ENCODE measurements at regions not wholly inside any gene's neighbourhood (a gene's known extent, or its start where the extent isn't known, plus 50 kb on each side); places are given as distances from the start of the nearest gene placed in this dataset.

DNA sequence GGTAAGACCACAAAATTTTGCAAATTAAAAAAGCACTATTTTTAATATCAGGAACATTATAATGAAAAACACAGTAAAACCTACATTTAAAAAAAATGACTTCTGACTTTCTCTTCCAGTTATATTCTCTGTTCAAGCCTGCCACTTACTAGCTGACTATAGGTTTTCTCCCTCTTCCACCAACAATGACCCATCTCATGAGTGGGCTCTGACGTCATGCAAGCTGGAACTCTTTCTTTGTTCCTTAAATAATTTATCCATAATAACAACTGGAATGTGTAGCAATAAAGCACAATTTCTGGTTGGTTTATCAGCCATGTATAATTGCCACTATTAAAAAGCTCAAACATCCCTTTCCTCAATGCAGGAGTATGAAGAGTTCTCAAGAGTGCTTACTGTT lies 378.1 kb upstream of the FAM174A start:
- Histone ChIP-seq H3K27ac (ENCODE audit: low read depth in 2 of 2, low read length in 1 of 2) (no peak overlapping the region), H3K79me2 (ENCODE audit: insufficient read depth) (no peaks in the 10 kb centered on the region), H3K9me2 (no peaks in the 10 kb centered on the region), H3K27me3 (ENCODE audit: insufficient read depth) (no peaks in the 10 kb centered on the region), H3K36me3 (replicated peaks in 1 of 2; ENCODE audit: control insufficient read depth in 1 of 2, insufficient read depth in 2 of 2, low read length in 1 of 2) (no peaks in the 10 kb centered on the region), H3K4me2 (no peak overlapping the region), H3K9me3 (no peaks in the 10 kb centered on the region), H3F3A (replicated peaks; ENCODE audit: insufficient read depth) (no peaks in the 10 kb centered on the region), H3K4me3 (ENCODE audit: low read depth in 2 of 2, low read length in 1 of 2) (no peak overlapping the region), H2AFZ (ENCODE audit: low read depth) (no peak overlapping the region), H3K9ac (no peak overlapping the region), H3K4me1 (ENCODE audit: control insufficient read depth in 1 of 2, insufficient read depth in 2 of 2, low read depth in 1 of 2, low read length in 1 of 2) (no peaks in the 10 kb centered on the region), H4K20me1 (ENCODE audit: insufficient read depth) (no peaks in the 10 kb centered on the region)
- POLR2A ChIA-PET, result no interaction called here
- CTCF ChIA-PET, result no interaction called here
- 5% methylated on average over 1 of the region's 1 CpG for WGBS (ENCODE audit: low lambda C conversion rate)
- TF ChIP-seq RCOR1 (IDR thresholded peaks at IDR 0.05; ENCODE audit: low read length), result no peak
- TF ChIP-seq POLR2AphosphoS5 (IDR thresholded peaks at IDR 0.05; ENCODE audit: low read depth, low read length), result no peak
- TF ChIP-seq FOSL2 (IDR thresholded peaks at IDR 0.05; ENCODE audit: borderline replicate concordance, low read depth), result no peak
- no peak for TF ChIP-seq EZH2phosphoT487 (IDR thresholded peaks at IDR 0.05; ENCODE audit: borderline replicate concordance, low read depth)
- no peak for TF ChIP-seq TCF12 (IDR thresholded peaks at IDR 0.05)
- no peak for DNase-seq

DNA sequence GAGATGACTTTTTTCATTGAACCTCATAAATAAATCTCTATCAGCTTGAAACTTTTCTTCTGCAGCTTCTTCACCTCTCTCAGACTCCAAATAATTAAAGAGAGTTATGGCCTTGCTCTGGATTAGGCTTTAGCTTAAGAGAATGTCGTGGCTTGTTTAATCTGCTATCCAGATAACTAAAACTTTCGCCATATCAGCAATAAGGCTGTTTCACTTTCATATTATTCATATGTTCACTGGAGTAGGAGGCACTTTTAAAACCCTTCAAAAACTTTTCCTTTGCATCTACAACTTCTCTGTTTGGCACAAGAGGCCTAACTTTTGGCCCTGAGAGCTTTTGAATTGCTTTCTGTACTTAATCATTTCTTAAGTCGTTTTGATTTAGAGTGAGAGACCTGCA lies 386.9 kb upstream of the FAM174A start:
- CTCF ChIA-PET, result interaction anchor here (0.7 kb wide), 1 partner anchor 1379 kb away, joined by 3 read pairs; no protein-coding TSS in a partner anchor
- Histone ChIP-seq H3K9me2 (no peaks in the 10 kb centered on the region), H3K9me3 (no peaks in the 10 kb centered on the region), H3K27me3 (ENCODE audit: insufficient read depth) (no peaks in the 10 kb centered on the region), H3K4me2 (no peak overlapping the region), H3K9ac (no peak overlapping the region), H3F3A (replicated peaks; ENCODE audit: insufficient read depth) (no peaks in the 10 kb centered on the region), H3K36me3 (replicated peaks in 1 of 2; ENCODE audit: control insufficient read depth in 1 of 2, insufficient read depth in 2 of 2, low read length in 1 of 2) (no peaks in the 10 kb centered on the region), H3K27ac (ENCODE audit: low read depth in 2 of 2, low read length in 1 of 2) (no peak overlapping the region), H3K4me3 (ENCODE audit: low read depth in 2 of 2, low read length in 1 of 2) (no peak overlapping the region), H2AFZ (ENCODE audit: low read depth) (no peak overlapping the region), H4K20me1 (ENCODE audit: insufficient read depth) (no peaks in the 10 kb centered on the region), H3K79me2 (ENCODE audit: insufficient read depth) (no peaks in the 10 kb centered on the region), H3K4me1 (ENCODE audit: control insufficient read depth in 1 of 2, insufficient read depth in 2 of 2, low read depth in 1 of 2, low read length in 1 of 2) (no peaks in the 10 kb centered on the region)
- POLR2A ChIA-PET, result no interaction called here
- 5% methylated on average over 3 of the region's 3 CpGs for WGBS (ENCODE audit: low lambda C conversion rate)
- no peak for DNase-seq
- TF ChIP-seq NRF1 (IDR thresholded peaks at IDR 0.05; ENCODE audit: low read depth, low read length), result no peak
- TF ChIP-seq IRF3 (IDR thresholded peaks at IDR 0.05; ENCODE audit: low read depth, low read length), result no peak
- TF ChIP-seq TEAD4 (IDR thresholded peaks at IDR 0.05; ENCODE audit: borderline replicate concordance, insufficient read depth), result no peak
- no peak for TF ChIP-seq TCF12 (IDR thresholded peaks at IDR 0.05)
- no peak for TF ChIP-seq POLR2AphosphoS5 (IDR thresholded peaks at IDR 0.05; ENCODE audit: low read depth, low read length)
- TF ChIP-seq JUND (IDR thresholded peaks at IDR 0.05), result no peak
- no peak for TF ChIP-seq NFIC (IDR thresholded peaks at IDR 0.05; ENCODE audit: borderline replicate concordance)
- TF ChIP-seq, protein P1, sequence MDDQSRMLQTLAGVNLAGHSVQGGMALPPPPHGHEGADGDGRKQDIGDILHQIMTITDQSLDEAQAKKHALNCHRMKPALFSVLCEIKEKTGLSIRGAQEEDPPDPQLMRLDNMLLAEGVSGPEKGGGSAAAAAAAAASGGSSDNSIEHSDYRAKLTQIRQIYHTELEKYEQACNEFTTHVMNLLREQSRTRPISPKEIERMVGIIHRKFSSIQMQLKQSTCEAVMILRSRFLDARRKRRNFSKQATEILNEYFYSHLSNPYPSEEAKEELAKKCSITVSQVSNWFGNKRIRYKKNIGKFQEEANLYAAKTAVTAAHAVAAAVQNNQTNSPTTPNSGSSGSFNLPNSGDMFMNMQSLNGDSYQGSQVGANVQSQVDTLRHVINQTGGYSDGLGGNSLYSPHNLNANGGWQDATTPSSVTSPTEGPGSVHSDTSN (IDR thresholded peaks at IDR 0.05), result no peak
- TF ChIP-seq, protein P2, sequence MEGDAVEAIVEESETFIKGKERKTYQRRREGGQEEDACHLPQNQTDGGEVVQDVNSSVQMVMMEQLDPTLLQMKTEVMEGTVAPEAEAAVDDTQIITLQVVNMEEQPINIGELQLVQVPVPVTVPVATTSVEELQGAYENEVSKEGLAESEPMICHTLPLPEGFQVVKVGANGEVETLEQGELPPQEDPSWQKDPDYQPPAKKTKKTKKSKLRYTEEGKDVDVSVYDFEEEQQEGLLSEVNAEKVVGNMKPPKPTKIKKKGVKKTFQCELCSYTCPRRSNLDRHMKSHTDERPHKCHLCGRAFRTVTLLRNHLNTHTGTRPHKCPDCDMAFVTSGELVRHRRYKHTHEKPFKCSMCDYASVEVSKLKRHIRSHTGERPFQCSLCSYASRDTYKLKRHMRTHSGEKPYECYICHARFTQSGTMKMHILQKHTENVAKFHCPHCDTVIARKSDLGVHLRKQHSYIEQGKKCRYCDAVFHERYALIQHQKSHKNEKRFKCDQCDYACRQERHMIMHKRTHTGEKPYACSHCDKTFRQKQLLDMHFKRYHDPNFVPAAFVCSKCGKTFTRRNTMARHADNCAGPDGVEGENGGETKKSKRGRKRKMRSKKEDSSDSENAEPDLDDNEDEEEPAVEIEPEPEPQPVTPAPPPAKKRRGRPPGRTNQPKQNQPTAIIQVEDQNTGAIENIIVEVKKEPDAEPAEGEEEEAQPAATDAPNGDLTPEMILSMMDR (IDR thresholded peaks at IDR 0.05), result no peak
- no peak for TF ChIP-seq ZBTB33 (IDR thresholded peaks at IDR 0.05; ENCODE audit: borderline replicate concordance, low read depth)

Measured in SK-N-SH (cell line).